Neural progenitor cell (in vitro differentiated cells): ENCODE measurements at regions not wholly inside any gene's neighbourhood (a gene's known extent, or its start where the extent isn't known, plus 50 kb on each side); places are given as distances from the start of the nearest gene placed in this dataset.

ENCODE experiments used
- DNase-seq: peaks from one replicate; pipeline ENCODE4 v3.0.0-alpha.2; 2016; ENCODE audit warnings: low spot score
- H2AFZ ChIP-seq: fragments of 200-600 bp; sonication (generic); replicated peaks from 2 replicates; pipeline ENCODE4 v1.6.1; 2016; ENCODE audit warnings: antibody characterized with exemption
- H3F3A ChIP-seq: fragments of 200-600 bp; sonication (generic); 2 replicates; pipeline ENCODE4 v1.6.1; 2016; ENCODE audit warnings: antibody characterized with exemption, low read depth
- H3K27ac ChIP-seq: fragments of 200-600 bp; sonication (generic); 2 replicates; pipeline ENCODE4 v1.5.1; 2016; ENCODE audit warnings: mild to moderate bottlenecking
- H3K27me3 ChIP-seq: fragments of 200-600 bp; sonication (generic); 2 replicates; pipeline ENCODE4 v1.6.1; 2016; ENCODE audit warnings: mild to moderate bottlenecking, moderate library complexity
- H3K36me3 ChIP-seq: fragments of 200-600 bp; sonication (generic); 2 replicates; pipeline ENCODE4 v1.5.1; 2016
- H3K4me1 ChIP-seq: fragments of 200-600 bp; sonication (generic); 2 replicates; pipeline ENCODE4 v1.6.1; 2016; ENCODE audit warnings: mixed run types
- H3K4me2 ChIP-seq: fragments of 200-600 bp; sonication (generic); 2 replicates; pipeline ENCODE4 v1.6.1; 2016
- H3K4me3 ChIP-seq: fragments of 200-600 bp; sonication (generic); 2 replicates; pipeline ENCODE4 v1.5.1; 2016
- H3K79me2 ChIP-seq: fragments of 200-600 bp; sonication (generic); 2 replicates; pipeline ENCODE4 v1.6.1; 2016; ENCODE audit warnings: low read depth
- H3K9ac ChIP-seq: fragments of 200-600 bp; sonication (generic); 2 replicates; pipeline ENCODE4 v1.6.1; 2016
- H3K9me3 ChIP-seq: fragments of 200-600 bp; sonication (generic); 2 replicates; pipeline ENCODE4 v1.5.1; 2016; ENCODE audit warnings: low read depth
- H4K20me1 ChIP-seq: fragments of 200-600 bp; sonication (generic); 2 replicates; pipeline ENCODE4 v1.6.1; 2016; ENCODE audit warnings: low read depth
- H3K27ac Mint-ChIP-seq: 3 replicates; pipeline ENCODE4 v1.8.0; 2021; ENCODE audit warnings: mixed read lengths
- H3K27me3 Mint-ChIP-seq: 2 replicates; pipeline ENCODE4 v1.8.0; 2022; ENCODE audit warnings: low read depth, mild to moderate bottlenecking, inconsistent platforms, moderate library complexity, mixed read lengths; ENCODE audit not compliant: insufficient read depth
- H3K36me3 Mint-ChIP-seq: 3 replicates; pipeline ENCODE4 v1.8.0; 2021; ENCODE audit warnings: mixed read lengths
- H3K4me1 Mint-ChIP-seq: 3 replicates; pipeline ENCODE4 v1.8.0; 2021; ENCODE audit warnings: mixed read lengths
- H3K4me3 Mint-ChIP-seq: 3 replicates; pipeline ENCODE4 v1.8.0; 2021; ENCODE audit warnings: mild to moderate bottlenecking, moderate library complexity, mixed read lengths
- H3K9me3 Mint-ChIP-seq: 3 replicates; pipeline ENCODE4 v1.8.0; 2020; ENCODE audit warnings: mixed read lengths
- EZH2 ChIP-seq: fragments of 200-600 bp; sonication (generic); IDR thresholded peaks from 2 replicates; pipeline ENCODE4 v1.6.1; 2017; ENCODE audit warnings: antibody characterized with exemption, mild to moderate bottlenecking, moderate library complexity
- EZH2phosphoT487 ChIP-seq: fragments of 200-600 bp; sonication (generic); IDR thresholded peaks from 2 replicates; pipeline ENCODE4 v1.6.1; 2017; ENCODE audit warnings: antibody characterized with exemption
- TF ChIP-seq, protein P1 (sequence below): fragments of 200-600 bp; sonication (generic); IDR thresholded peaks from 2 replicates; pipeline ENCODE4 v1.5.1; 2017; ENCODE audit warnings: antibody characterized with exemption, mild to moderate bottlenecking

DNA sequence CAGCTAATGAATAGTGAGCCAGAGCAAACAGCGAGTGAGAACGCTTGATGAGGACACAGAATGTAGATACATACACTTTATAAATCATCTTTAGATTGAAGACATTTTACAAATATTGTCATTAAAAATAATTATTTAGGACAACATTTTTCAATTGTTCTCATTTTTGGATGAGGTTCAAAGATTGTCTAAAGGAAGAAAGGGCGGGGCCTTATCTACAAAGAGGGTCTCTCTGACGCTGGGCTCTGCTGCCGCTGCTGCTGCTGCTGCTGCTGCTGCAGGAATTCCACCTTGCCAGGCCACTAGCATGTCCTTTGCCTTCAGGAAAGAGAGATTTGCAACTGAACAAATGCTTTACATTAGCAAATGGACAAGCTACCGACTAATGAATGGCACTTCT lies 220.7 kb upstream of the TMEM161B start:
- no peaks in the 10 kb centered on the region for H3K79me2 ChIP-seq
- H3K4me3 ChIP-seq: no peak overlapping the region
- Mint-ChIP-seq H3K4me3 (no peak overlapping the region), H3K9me3 (no peaks in the 10 kb centered on the region), H3K4me1 (peaks cover 40% of the 10 kb centered on the region), H3K27ac (no peak overlapping the region), H3K36me3 (no peaks in the 10 kb centered on the region), H3K27me3 (peaks cover 2% of the 10 kb centered on the region)
- H3K9me3 ChIP-seq: no peaks in the 10 kb centered on the region
- no peaks in the 10 kb centered on the region for H3K36me3 ChIP-seq
- no peak for TF ChIP-seq EZH2phosphoT487
- TF ChIP-seq, protein P1, sequence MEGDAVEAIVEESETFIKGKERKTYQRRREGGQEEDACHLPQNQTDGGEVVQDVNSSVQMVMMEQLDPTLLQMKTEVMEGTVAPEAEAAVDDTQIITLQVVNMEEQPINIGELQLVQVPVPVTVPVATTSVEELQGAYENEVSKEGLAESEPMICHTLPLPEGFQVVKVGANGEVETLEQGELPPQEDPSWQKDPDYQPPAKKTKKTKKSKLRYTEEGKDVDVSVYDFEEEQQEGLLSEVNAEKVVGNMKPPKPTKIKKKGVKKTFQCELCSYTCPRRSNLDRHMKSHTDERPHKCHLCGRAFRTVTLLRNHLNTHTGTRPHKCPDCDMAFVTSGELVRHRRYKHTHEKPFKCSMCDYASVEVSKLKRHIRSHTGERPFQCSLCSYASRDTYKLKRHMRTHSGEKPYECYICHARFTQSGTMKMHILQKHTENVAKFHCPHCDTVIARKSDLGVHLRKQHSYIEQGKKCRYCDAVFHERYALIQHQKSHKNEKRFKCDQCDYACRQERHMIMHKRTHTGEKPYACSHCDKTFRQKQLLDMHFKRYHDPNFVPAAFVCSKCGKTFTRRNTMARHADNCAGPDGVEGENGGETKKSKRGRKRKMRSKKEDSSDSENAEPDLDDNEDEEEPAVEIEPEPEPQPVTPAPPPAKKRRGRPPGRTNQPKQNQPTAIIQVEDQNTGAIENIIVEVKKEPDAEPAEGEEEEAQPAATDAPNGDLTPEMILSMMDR: no peak
- TF ChIP-seq EZH2: no peak
- peak; percentile 36 for DNase-seq
- H3F3A ChIP-seq: peaks cover 23% of the 10 kb centered on the region
- peak overlapping the region; percentile 58 for H3K4me2 ChIP-seq
- H3K27me3 ChIP-seq: no peaks in the 10 kb centered on the region
- H4K20me1 ChIP-seq: no peaks in the 10 kb centered on the region
- H3K27ac ChIP-seq: no peak overlapping the region
- peaks cover 76% of the 10 kb centered on the region for H3K4me1 ChIP-seq
- H3K9ac ChIP-seq: no peak overlapping the region
- H2AFZ ChIP-seq: no peak overlapping the region

DNA sequence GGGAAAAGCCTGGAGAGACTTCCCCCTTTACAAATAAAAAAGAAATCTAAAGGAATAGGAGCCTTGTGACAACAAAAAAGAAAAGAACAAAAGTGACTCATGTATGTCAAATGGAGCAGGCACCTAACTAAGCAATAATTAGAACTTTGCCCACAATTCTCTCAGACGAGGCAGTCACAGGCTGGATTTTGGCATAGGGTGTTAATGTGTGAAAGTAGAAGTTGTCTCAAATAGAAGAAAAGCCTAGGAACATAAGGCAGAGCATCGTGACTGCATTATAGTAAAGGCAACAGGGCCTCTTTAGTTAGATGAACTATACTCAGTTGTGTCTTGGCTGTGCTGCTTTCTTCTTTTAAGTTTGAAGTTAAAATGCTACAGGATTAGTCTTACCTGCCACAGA lies 219.9 kb upstream of the TMEM161B start:
- Histone ChIP-seq H3K79me2 (no peaks in the 10 kb centered on the region), H3K36me3 (no peaks in the 10 kb centered on the region), H3K27me3 (no peaks in the 10 kb centered on the region), H3K4me1 (peaks cover 81% of the 10 kb centered on the region), H3K4me2 (peak overlapping the region; percentile 58), H2AFZ (no peak overlapping the region), H3F3A (peaks cover 23% of the 10 kb centered on the region), H4K20me1 (no peaks in the 10 kb centered on the region), H3K27ac (peak overlapping the region; percentile 47), H3K9me3 (no peaks in the 10 kb centered on the region), H3K9ac (no peak overlapping the region), H3K4me3 (no peak overlapping the region)
- Mint-ChIP-seq H3K27me3 (peaks cover 2% of the 10 kb centered on the region), H3K9me3 (no peaks in the 10 kb centered on the region), H3K4me1 (peaks cover 48% of the 10 kb centered on the region), H3K36me3 (no peaks in the 10 kb centered on the region), H3K4me3 (no peak overlapping the region), H3K27ac (no peak overlapping the region)
- no peak for TF ChIP-seq EZH2phosphoT487
- no peak for TF ChIP-seq EZH2
- TF ChIP-seq, protein P1: no peak
- no peak for DNase-seq

DNA sequence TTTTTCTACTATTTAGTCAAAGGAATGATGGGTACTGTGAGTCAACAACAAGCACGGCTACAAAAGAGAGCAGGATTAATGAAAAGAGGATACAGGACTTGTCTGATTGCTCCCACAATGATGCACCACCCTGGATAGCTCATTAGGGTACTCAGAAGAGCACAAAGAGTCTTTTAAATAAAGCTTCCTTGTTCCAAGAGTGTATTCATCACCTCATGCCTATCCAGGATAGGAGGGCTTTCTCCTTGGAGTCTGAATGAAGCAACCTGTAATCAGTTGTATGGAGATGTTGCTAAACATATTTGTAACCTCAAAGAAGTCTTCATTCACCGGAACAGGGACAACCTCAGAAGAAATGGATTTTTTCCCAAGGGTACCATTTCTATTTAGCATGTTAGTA lies 219.5 kb upstream of the TMEM161B start:
- Mint-ChIP-seq H3K27ac (no peak overlapping the region), H3K27me3 (peaks cover 2% of the 10 kb centered on the region), H3K36me3 (no peaks in the 10 kb centered on the region), H3K4me1 (peaks cover 52% of the 10 kb centered on the region), H3K4me3 (no peak overlapping the region), H3K9me3 (no peaks in the 10 kb centered on the region)
- Histone ChIP-seq H4K20me1 (no peaks in the 10 kb centered on the region), H3K4me3 (no peak overlapping the region), H2AFZ (no peak overlapping the region), H3K27ac (peak overlapping the region; percentile 47), H3K9ac (no peak overlapping the region), H3K4me1 (peaks cover 81% of the 10 kb centered on the region), H3K9me3 (no peaks in the 10 kb centered on the region), H3K4me2 (peak overlapping the region; percentile 58), H3F3A (peaks cover 23% of the 10 kb centered on the region), H3K36me3 (no peaks in the 10 kb centered on the region), H3K79me2 (no peaks in the 10 kb centered on the region), H3K27me3 (no peaks in the 10 kb centered on the region)
- TF ChIP-seq EZH2phosphoT487: no peak
- TF ChIP-seq, protein P1: no peak
- TF ChIP-seq EZH2: no peak
- DNase-seq: peak; percentile 53
